Osteoblast (primary cell): ENCODE measurements at regions not wholly inside any gene's neighbourhood (a gene's known extent, or its start where the extent isn't known, plus 50 kb on each side); places are given as distances from the start of the nearest gene placed in this dataset.

Experiments
- DNase-seq: peaks from one replicate; pipeline ENCODE4 v3.0.0; 2011; ENCODE audit warnings: low spot score, mixed read lengths; ENCODE audit not compliant: insufficient read length; ENCODE audit errors: missing footprints
- H2AFZ ChIP-seq: 2 replicates; pipeline ENCODE4 v1.6.0; 2011; ENCODE audit warnings: mild to moderate bottlenecking, low read length
- H3K27ac ChIP-seq: 2 replicates; pipeline ENCODE4 v1.5.1; 2011; ENCODE audit warnings: mild to moderate bottlenecking, low read depth, low read length, moderate library complexity
- H3K27me3 ChIP-seq: 2 replicates; pipeline ENCODE4 v1.6.0; 2012; ENCODE audit warnings: mild to moderate bottlenecking, control low read depth, inconsistent platforms, low read length, moderate library complexity; ENCODE audit not compliant: insufficient read depth
- H3K36me3 ChIP-seq: 2 replicates; pipeline ENCODE4 v1.5.1; 2011; ENCODE audit warnings: mild to moderate bottlenecking, low read length, control low read depth, moderate library complexity; ENCODE audit not compliant: insufficient read depth
- H3K4me1 ChIP-seq: 2 replicates; pipeline ENCODE4 v1.5.1; 2011; ENCODE audit warnings: mild to moderate bottlenecking, low read length, control low read depth, moderate library complexity; ENCODE audit not compliant: insufficient read depth
- H3K4me2 ChIP-seq: 2 replicates; pipeline ENCODE4 v1.6.0; 2011; ENCODE audit warnings: mild to moderate bottlenecking, low read length; ENCODE audit not compliant: insufficient read depth
- H3K4me3 ChIP-seq: fragments of 200-600 bp; sonication (generic); 3 replicates; pipeline ENCODE4 v1.5.1; 2012; ENCODE audit warnings: mild to moderate bottlenecking, low read length, inconsistent platforms; ENCODE audit not compliant: insufficient read depth
- H3K79me2 ChIP-seq: 2 replicates; pipeline ENCODE4 v1.6.0; 2012; ENCODE audit warnings: mild to moderate bottlenecking, low read length, control low read depth, inconsistent platforms; ENCODE audit not compliant: insufficient read depth
- H3K9me3 ChIP-seq: 2 replicates; pipeline ENCODE4 v1.5.1; 2011; ENCODE audit warnings: low read depth, low read length, control low read depth
- H4K20me1 ChIP-seq: 2 replicates; pipeline ENCODE4 v1.6.0; 2012; ENCODE audit warnings: mild to moderate bottlenecking, low read length, control low read depth; ENCODE audit not compliant: insufficient read depth
- CTCF ChIP-seq: IDR thresholded peaks from 2 replicates; pipeline ENCODE4 v1.5.1; 2011; ENCODE audit warnings: mild to moderate bottlenecking, low read depth, low read length, moderate library complexity; ENCODE audit errors: extremely low read depth

GRCh38 chr5:155926766-155927165, 400.2 kb upstream of the SGCD start:
- H3K4me2 ChIP-seq: no peak overlapping the region
- peaks cover 8% of the 10 kb centered on the region for H3K4me1 ChIP-seq
- H3K27me3 ChIP-seq: no peaks in the 10 kb centered on the region
- no peaks in the 10 kb centered on the region for H3K9me3 ChIP-seq
- H3K79me2 ChIP-seq: no peaks in the 10 kb centered on the region
- H4K20me1 ChIP-seq: no peaks in the 10 kb centered on the region
- DNase-seq: no peak
- no peak overlapping the region for H3K4me3 ChIP-seq
- no peak for TF ChIP-seq CTCF
- H3K36me3 ChIP-seq: no peaks in the 10 kb centered on the region
- peak overlapping the region; percentile 25 for H2AFZ ChIP-seq
- H3K27ac ChIP-seq: no peak overlapping the region

- no peak overlapping the region for H2AFZ ChIP-seq
- no peak for TF ChIP-seq CTCF
- no peak overlapping the region for H3K4me3 ChIP-seq
- DNase-seq: no peak
- no peaks in the 10 kb centered on the region for H3K36me3 ChIP-seq
- H3K4me1 ChIP-seq: peaks cover 8% of the 10 kb centered on the region
- H4K20me1 ChIP-seq: no peaks in the 10 kb centered on the region
- H3K79me2 ChIP-seq: no peaks in the 10 kb centered on the region
- H3K4me2 ChIP-seq: no peak overlapping the region
- H3K27me3 ChIP-seq: no peaks in the 10 kb centered on the region
- no peak overlapping the region for H3K27ac ChIP-seq
- no peaks in the 10 kb centered on the region for H3K9me3 ChIP-seq
Measured at GRCh38 chr5:155929112-155929511, 397.9 kb upstream of the SGCD start.

GRCh38 chr5:155934964-155935363, 392.0 kb upstream of the SGCD start:
- Histone ChIP-seq H3K27ac (no peak overlapping the region), H4K20me1 (no peaks in the 10 kb centered on the region), H3K27me3 (no peaks in the 10 kb centered on the region), H3K9me3 (no peaks in the 10 kb centered on the region), H3K36me3 (no peaks in the 10 kb centered on the region), H3K4me2 (no peak overlapping the region), H3K4me3 (no peak overlapping the region), H3K4me1 (no peaks in the 10 kb centered on the region), H2AFZ (no peak overlapping the region), H3K79me2 (no peaks in the 10 kb centered on the region)
- TF ChIP-seq CTCF: no peak
- DNase-seq: no peak

GRCh38 chr5:155935723-155936122, 391.2 kb upstream of the SGCD start:
- H3K4me2 ChIP-seq: no peak overlapping the region
- no peaks in the 10 kb centered on the region for H3K4me1 ChIP-seq
- no peaks in the 10 kb centered on the region for H3K9me3 ChIP-seq
- H3K27ac ChIP-seq: no peak overlapping the region
- H3K36me3 ChIP-seq: no peaks in the 10 kb centered on the region
- TF ChIP-seq CTCF: no peak
- H3K4me3 ChIP-seq: no peak overlapping the region
- DNase-seq: no peak
- no peaks in the 10 kb centered on the region for H4K20me1 ChIP-seq
- no peak overlapping the region for H2AFZ ChIP-seq
- no peaks in the 10 kb centered on the region for H3K27me3 ChIP-seq
- no peaks in the 10 kb centered on the region for H3K79me2 ChIP-seq
